HG03432 (cell line): ENCODE measurements at regions not wholly inside any gene's neighbourhood (a gene's known extent, or its start where the extent isn't known, plus 50 kb on each side); places are given as distances from the start of the nearest gene placed in this dataset.
A peak's percentile ranks its signal among the peaks of the same experiment; 100 is the strongest.

Experiments used
- ATAC-seq: cut with Tn5 transposase; IDR thresholded peaks from one replicate; pipeline ENCODE4 v1.9.1; 2021; ENCODE audit warnings: mild to moderate bottlenecking, moderate library complexity; ENCODE audit not compliant: unreplicated experiment

GRCh38 chr13:107866032-107866940, 349.1 kb downstream of the LIG4 start:
- ATAC-seq: no peak

- ATAC-seq: no peak
Observed at GRCh38 chr13:107865643-107866031, 349.7 kb downstream of the LIG4 start.

- ATAC-seq: no peak
Observed at GRCh38 chr13:107865318-107865575, 350.1 kb downstream of the LIG4 start.

GRCh38 chr13:107864543-107865317, 350.6 kb downstream of the LIG4 start:
- no peak for ATAC-seq

- no peak for ATAC-seq
Observed at GRCh38 chr13:107860284-107860683, 355.1 kb downstream of the LIG4 start.

- no peak for ATAC-seq
Observed at GRCh38 chr13:107854880-107855279, 360.5 kb downstream of the LIG4 start.

- ATAC-seq: no peak
Observed at GRCh38 chr13:107852072-107852471, 363.3 kb downstream of the LIG4 start.

GRCh38 chr13:107851670-107852069, 363.7 kb downstream of the LIG4 start:
- ATAC-seq: no peak

- ATAC-seq: no peak
Observed at GRCh38 chr13:107847406-107847805, 367.9 kb downstream of the LIG4 start.

- no peak for ATAC-seq
Observed at GRCh38 chr13:107846642-107847041, 368.7 kb downstream of the LIG4 start.

- no peak for ATAC-seq
Observed at GRCh38 chr13:107845911-107846310, 369.4 kb downstream of the LIG4 start.

- no peak for ATAC-seq
Observed at GRCh38 chr13:107843681-107844080, 371.7 kb downstream of the LIG4 start.

GRCh38 chr13:107843281-107843680, 372.1 kb downstream of the LIG4 start:
- no peak for ATAC-seq

- no peak for ATAC-seq
Observed at GRCh38 chr13:107842562-107843180, 372.7 kb downstream of the LIG4 start.

- ATAC-seq: no peak
Observed at GRCh38 chr13:107838588-107839161, 376.7 kb downstream of the LIG4 start.

GRCh38 chr13:107836685-107837084, 378.7 kb downstream of the LIG4 start:
- no peak for ATAC-seq

GRCh38 chr13:107835339-107836018, 379.9 kb downstream of the LIG4 start:
- peak; percentile 89 for ATAC-seq

GRCh38 chr13:107834717-107835116, 380.6 kb downstream of the LIG4 start:
- ATAC-seq: no peak

GRCh38 chr13:107834281-107834680, 381.1 kb downstream of the LIG4 start:
- no peak for ATAC-seq

- no peak for ATAC-seq
Observed at GRCh38 chr13:107832500-107833100, 382.7 kb downstream of the LIG4 start.
